H1 (cell line): ENCODE measurements at regions not wholly inside any gene's neighbourhood (a gene's known extent, or its start where the extent isn't known, plus 50 kb on each side); places are given as distances from the start of the nearest gene placed in this dataset.

Experiments used
- CTCF ChIA-PET: fragments of 300-600 bp; sonication (Branson Sonifier 250); formaldehyde crosslinking; loops from one replicate; lab custom pipeline; 2021; ENCODE audit not compliant: partially characterized antibody; lab: Charles Lee
- POLR2A ChIA-PET: fragments of 300-600 bp; sonication (Branson Sonifier 250); formaldehyde crosslinking; loops from one replicate; lab custom pipeline; 2021; ENCODE audit warnings: inconsistent platforms; ENCODE audit not compliant: partially characterized antibody; lab: Charles Lee
- DNase-seq, 2 experiments: peaks; one replicate each; pipeline versions ENCODE4 v3.0.0 to v3.0.0-alpha.2; 2010 to 2022; ENCODE audit warnings: low spot score in 2 of 2, low read depth in 1 of 2, mixed read lengths in 1 of 2
- FAIRE-seq: peaks from 2 replicates; lab custom pipeline; 2011; peaks lifted over from hg19 to GRCh38; lab: Jason Lieb, UNC
- H2AFZ ChIP-seq: 2 replicates; pipeline ENCODE4 v1.8.1; 2012; ENCODE audit warnings: low read length, inconsistent platforms
- H2AK5ac ChIP-seq: 2 replicates; pipeline ENCODE4 v1.6.1; 2013; ENCODE audit warnings: low read depth, low read length
- H2BK120ac ChIP-seq: replicated peaks from 2 replicates; pipeline ENCODE3; 2013; ENCODE audit warnings: low read depth, low read length, inconsistent platforms
- H2BK12ac ChIP-seq: 2 replicates; pipeline ENCODE4 v1.6.1; 2013; ENCODE audit warnings: low read depth, low read length
- H2BK15ac ChIP-seq: 2 replicates; pipeline ENCODE4 v1.6.1; 2013; ENCODE audit warnings: low read length
- H2BK20ac ChIP-seq: 2 replicates; pipeline ENCODE4 v1.6.1; 2013; ENCODE audit warnings: low read length
- H2BK5ac ChIP-seq: 2 replicates; pipeline ENCODE4 v1.6.1; 2013; ENCODE audit warnings: low read depth, low read length
- H3K14ac ChIP-seq: 2 replicates; pipeline ENCODE4 v1.6.1; 2013; ENCODE audit warnings: inconsistent platforms; ENCODE audit not compliant: insufficient read length
- H3K18ac ChIP-seq: 2 replicates; pipeline ENCODE4 v1.6.1; 2013; ENCODE audit warnings: low read length; ENCODE audit errors: extremely low read depth
- H3K23ac ChIP-seq: 2 replicates; pipeline ENCODE4 v1.6.1; 2013; ENCODE audit warnings: inconsistent platforms; ENCODE audit not compliant: insufficient read length
- H3K23me2 ChIP-seq: 2 replicates; pipeline ENCODE4 v1.6.1; 2013; ENCODE audit warnings: low read depth, low read length
- H3K27ac ChIP-seq: 2 replicates; pipeline ENCODE4 v1.6.1; 2011; ENCODE audit warnings: low read depth, low read length, inconsistent platforms
- H3K27me3 ChIP-seq, 4 experiments: replicated peaks in 1 of 4; 1 replicate in 1 of 4; 2 replicates in 3 of 4; pipeline versions ENCODE4 v1.6.1 to v1.8.1; 2011 to 2013; ENCODE audit warnings: low read length in 3 of 4, mild to moderate bottlenecking in 3 of 4, inconsistent platforms in 2 of 4, mixed read lengths in 2 of 4, moderate library complexity in 1 of 4; ENCODE audit not compliant: control insufficient read depth in 3 of 4, insufficient read depth in 3 of 4; ENCODE audit errors: extremely low read depth in 1 of 4
- H3K36me3 ChIP-seq, 4 experiments: 2 replicates each; pipeline versions ENCODE4 v1.6.1 to v1.8.1; 2011 to 2013; ENCODE audit warnings: mild to moderate bottlenecking in 4 of 4, low read length in 3 of 4, moderate library complexity in 2 of 4, control low read depth in 1 of 4, inconsistent platforms in 1 of 4; ENCODE audit not compliant: insufficient read depth in 4 of 4, control insufficient read depth in 2 of 4
- H3K4ac ChIP-seq: replicated peaks from 2 replicates; pipeline ENCODE3; 2013; ENCODE audit warnings: low read length, low read depth, mixed read lengths, inconsistent platforms; ENCODE audit not compliant: insufficient read length
- H3K4me1 ChIP-seq, 4 experiments: replicated peaks in 1 of 4; 1 replicate in 1 of 4; 2 replicates in 3 of 4; pipeline versions ENCODE4 v1.6.1 to v1.8.1; 2011 to 2013; ENCODE audit warnings: low read length in 3 of 4, inconsistent platforms in 2 of 4, mixed read lengths in 1 of 4; ENCODE audit not compliant: insufficient read depth in 4 of 4, control insufficient read depth in 3 of 4
- H3K4me2 ChIP-seq, 2 experiments: 2 replicates each; pipeline versions ENCODE4 v1.6.1 to v1.8.1; 2011 to 2013; ENCODE audit warnings: low read depth in 2 of 2, low read length in 2 of 2, control low read depth in 1 of 2, inconsistent platforms in 1 of 2, mild to moderate bottlenecking in 1 of 2; ENCODE audit not compliant: insufficient read depth in 1 of 2
- H3K4me3 ChIP-seq, 4 experiments: fragments of 200-600, 300-600 bp in 1 of 4; sonication (generic), shearing (Covaris generic), sonication (Bioruptor Twin) in 1 of 4; 2 replicates each; pipeline versions ENCODE4 v1.5.1 to v1.8.1; 2011 to 2016; ENCODE audit warnings: low read length in 4 of 4, low read depth in 3 of 4, control low read depth in 2 of 4, inconsistent platforms in 2 of 4, mild to moderate bottlenecking in 2 of 4, mixed read lengths in 1 of 4, moderate library complexity in 1 of 4; ENCODE audit not compliant: insufficient read depth in 2 of 4; ENCODE audit errors: extremely low read depth in 1 of 4
- H3K56ac ChIP-seq: replicated peaks from 2 replicates; pipeline ENCODE3; 2013; ENCODE audit warnings: low read depth, mild to moderate bottlenecking, mixed read lengths, low read length, inconsistent platforms; ENCODE audit not compliant: insufficient read length
- H3K79me1 ChIP-seq: 2 replicates; pipeline ENCODE4 v1.6.1; 2013; ENCODE audit warnings: low read depth, low read length, control low read depth
- H3K79me2 ChIP-seq, 2 experiments: 2 replicates each; pipeline versions ENCODE4 v1.6.1 to v1.8.1; 2012 to 2013; ENCODE audit warnings: low read length in 2 of 2, mild to moderate bottlenecking in 2 of 2, inconsistent platforms in 1 of 2; ENCODE audit not compliant: insufficient read depth in 2 of 2, control insufficient read depth in 1 of 2
- H3K9ac ChIP-seq, 4 experiments: replicated peaks in 1 of 4; 1 replicate in 1 of 4; 2 replicates in 3 of 4; pipeline versions ENCODE4 v1.6.1 to v1.8.1; 2011 to 2013; ENCODE audit warnings: low read depth in 3 of 4, low read length in 3 of 4, control low read depth in 2 of 4, mild to moderate bottlenecking in 2 of 4, moderate library complexity in 2 of 4, inconsistent platforms in 1 of 4; ENCODE audit errors: extremely low read depth in 1 of 4
- H3K9me3 ChIP-seq, 2 experiments: 2 replicates each; pipeline versions ENCODE4 v1.6.1 to v1.8.1; 2012 to 2013; ENCODE audit warnings: mild to moderate bottlenecking in 2 of 2, moderate library complexity in 2 of 2, control low read depth in 1 of 2, inconsistent platforms in 1 of 2, low read depth in 1 of 2, low read length in 1 of 2, mixed read lengths in 1 of 2; ENCODE audit not compliant: insufficient read depth in 2 of 2
- H4K20me1 ChIP-seq, 2 experiments: replicated peaks in 1 of 2; 2 replicates each; pipeline versions ENCODE3 to v1.8.1; 2011 to 2013; ENCODE audit warnings: inconsistent platforms in 2 of 2, low read length in 2 of 2, mild to moderate bottlenecking in 1 of 2; ENCODE audit not compliant: insufficient read depth in 2 of 2, control insufficient read depth in 1 of 2
- H4K5ac ChIP-seq: 2 replicates; pipeline ENCODE4 v1.6.1; 2013; ENCODE audit warnings: low read length, low read depth, mixed read lengths, inconsistent platforms; ENCODE audit not compliant: insufficient read length
- H4K8ac ChIP-seq: 2 replicates; pipeline ENCODE4 v1.8.0; 2013; ENCODE audit warnings: mild to moderate bottlenecking, moderate library complexity, low read length, inconsistent platforms; ENCODE audit not compliant: insufficient read depth; ENCODE audit errors: extremely low read depth
- H4K91ac ChIP-seq: replicated peaks from 2 replicates; pipeline ENCODE3; 2013; ENCODE audit warnings: low read length, mixed read lengths, inconsistent platforms; ENCODE audit not compliant: insufficient read length
- CBX8 ChIP-seq: fragments of 300-800, 300-1000 bp; sonication (generic); IDR thresholded peaks from 2 replicates; pipeline ENCODE4 v1.7.1; 2016; ENCODE audit warnings: low read depth, low read length, borderline replicate concordance
- CEBPB ChIP-seq: IDR thresholded peaks from 2 replicates; pipeline ENCODE4 v1.6.1; 2012; ENCODE audit warnings: low read depth, low read length
- E2F6 ChIP-seq: IDR thresholded peaks from 2 replicates; pipeline ENCODE4 v1.6.1; 2012; ENCODE audit warnings: inconsistent platforms
- JUN ChIP-seq: IDR thresholded peaks from 2 replicates; pipeline ENCODE4 v1.6.1; 2011; ENCODE audit warnings: low read depth, mild to moderate bottlenecking, improper control_type of control experiment, low read length
- POLR2A ChIP-seq, 2 experiments: IDR thresholded peaks; 1 replicate in 1 of 2; 2 replicates in 1 of 2; pipeline ENCODE4 v1.6.1; 2011; ENCODE audit warnings: low read depth in 2 of 2, low read length in 2 of 2, mild to moderate bottlenecking in 2 of 2; ENCODE audit errors: control extremely low read depth in 1 of 2
- POLR2AphosphoS5 ChIP-seq: IDR thresholded peaks from 2 replicates; pipeline ENCODE4 v1.6.1; 2011; ENCODE audit warnings: low read depth, low read length
- SIRT6 ChIP-seq: IDR thresholded peaks from one replicate; pipeline ENCODE4 v1.7.1; 2012; ENCODE audit warnings: low read length, inconsistent platforms
- SP1 ChIP-seq: IDR thresholded peaks from 2 replicates; pipeline ENCODE4 v1.6.1; 2011; ENCODE audit warnings: low read depth, low read length

- no peak overlapping the region for H3K27ac ChIP-seq
- no peaks in the 10 kb centered on the region for H3K79me2 ChIP-seq
- ChIA-PET POLR2A (no interaction called here), CTCF (interaction anchor here (1.2 to 2.1 kb wide), 2 partner anchors 10 to 125 kb away, joined by 3 to 7 read pairs; no protein-coding TSS in a partner anchor)
- H3K4me1 ChIP-seq, result no peaks in the 10 kb centered on the region
- H3K23ac ChIP-seq, result no peak overlapping the region
- no peaks in the 10 kb centered on the region for H3K27me3 ChIP-seq
- no peak overlapping the region for H3K4me3 ChIP-seq
- no peaks in the 10 kb centered on the region for H4K20me1 ChIP-seq
- H3K56ac ChIP-seq, result no peak overlapping the region
- H3K79me1 ChIP-seq, result no peaks in the 10 kb centered on the region
- no peak overlapping the region for H2AK5ac ChIP-seq
- no peak overlapping the region for H2BK120ac ChIP-seq
- H4K5ac ChIP-seq, result no peak overlapping the region
- H3K14ac ChIP-seq, result no peak overlapping the region
- DNase-seq, result no peak
- H4K8ac ChIP-seq, result no peak overlapping the region
- no peak overlapping the region for H3K18ac ChIP-seq
- no peaks in the 10 kb centered on the region for H3K23me2 ChIP-seq
- H4K91ac ChIP-seq, result no peak overlapping the region
- H2BK5ac ChIP-seq, result no peak overlapping the region
- FAIRE-seq, result no peak
- no peak overlapping the region for H2BK20ac ChIP-seq
- no peak overlapping the region for H2BK12ac ChIP-seq
- H3K4me2 ChIP-seq, result no peak overlapping the region
- H3K4ac ChIP-seq, result no peak overlapping the region
- H3K36me3 ChIP-seq, result no peaks in the 10 kb centered on the region
- TF ChIP-seq JUN (no peak), SP1 (no peak), E2F6 (no peak), CBX8 (no peak), CEBPB (no peak), POLR2A (IDR thresholded peaks at IDR 0.05; ENCODE audit: control extremely low read depth in 1 of 2, low read depth in 2 of 2, low read length in 2 of 2) (no peak), POLR2AphosphoS5 (no peak), SIRT6 (no peak)
- H2AFZ ChIP-seq, result no peak overlapping the region
- no peak overlapping the region for H3K9ac ChIP-seq
- no peaks in the 10 kb centered on the region for H3K9me3 ChIP-seq
- no peak overlapping the region for H2BK15ac ChIP-seq
Observed at GRCh38 chr13:90742381-90742780, 605.1 kb upstream of the MIR17HG start.
